ENCODE measurements at regions not wholly inside any gene's neighbourhood (a gene's known extent, or its start where the extent isn't known, plus 50 kb on each side); places are given as distances from the start of the nearest gene placed in this dataset.

DNA sequence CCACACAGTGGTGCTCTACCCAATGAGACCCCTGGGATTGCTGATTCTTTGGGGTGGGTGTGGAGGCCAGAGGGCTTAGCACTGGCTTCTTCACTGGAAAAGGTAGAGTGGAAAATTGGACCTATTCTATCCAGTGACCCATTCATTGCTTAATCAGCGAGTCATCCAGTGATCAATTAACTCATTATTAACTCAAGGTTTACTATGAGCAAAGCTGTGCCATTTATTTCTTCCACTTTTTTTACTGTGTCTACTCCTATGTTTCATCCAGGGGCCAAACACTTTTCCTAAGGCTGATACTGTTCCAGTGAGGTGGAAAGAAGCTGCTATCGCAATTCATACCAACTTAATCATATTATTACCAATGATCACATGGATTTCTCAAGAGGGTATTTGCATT, 363.9 kb downstream of the RPS6KC1 start:
- Mint-ChIP-seq H3K27ac (ENCODE audit: low read depth, unreplicated experiment) (no peak overlapping the region), H3K4me3 (ENCODE audit: unreplicated experiment) (no peak overlapping the region), H3K36me3 (ENCODE audit: insufficient read depth, unreplicated experiment) (no peaks in the 10 kb centered on the region), H3K9me3 (ENCODE audit: unreplicated experiment) (peaks cover 12% of the 10 kb centered on the region), H3K4me1 (ENCODE audit: insufficient read depth, unreplicated experiment) (no peaks in the 10 kb centered on the region), H3K27me3 (ENCODE audit: insufficient read depth, unreplicated experiment) (peaks cover 34% of the 10 kb centered on the region)
- intact Hi-C loops (cut with micrococcal nuclease), result no loop called here
- POLR2A ChIA-PET, result no interaction called here
- DNase-seq (ENCODE audit: unreplicated experiment), result no peak
- no TSS peak for BruUV-seq (replicated peaks)
- TF ChIP-seq, protein P1, sequence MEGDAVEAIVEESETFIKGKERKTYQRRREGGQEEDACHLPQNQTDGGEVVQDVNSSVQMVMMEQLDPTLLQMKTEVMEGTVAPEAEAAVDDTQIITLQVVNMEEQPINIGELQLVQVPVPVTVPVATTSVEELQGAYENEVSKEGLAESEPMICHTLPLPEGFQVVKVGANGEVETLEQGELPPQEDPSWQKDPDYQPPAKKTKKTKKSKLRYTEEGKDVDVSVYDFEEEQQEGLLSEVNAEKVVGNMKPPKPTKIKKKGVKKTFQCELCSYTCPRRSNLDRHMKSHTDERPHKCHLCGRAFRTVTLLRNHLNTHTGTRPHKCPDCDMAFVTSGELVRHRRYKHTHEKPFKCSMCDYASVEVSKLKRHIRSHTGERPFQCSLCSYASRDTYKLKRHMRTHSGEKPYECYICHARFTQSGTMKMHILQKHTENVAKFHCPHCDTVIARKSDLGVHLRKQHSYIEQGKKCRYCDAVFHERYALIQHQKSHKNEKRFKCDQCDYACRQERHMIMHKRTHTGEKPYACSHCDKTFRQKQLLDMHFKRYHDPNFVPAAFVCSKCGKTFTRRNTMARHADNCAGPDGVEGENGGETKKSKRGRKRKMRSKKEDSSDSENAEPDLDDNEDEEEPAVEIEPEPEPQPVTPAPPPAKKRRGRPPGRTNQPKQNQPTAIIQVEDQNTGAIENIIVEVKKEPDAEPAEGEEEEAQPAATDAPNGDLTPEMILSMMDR (IDR thresholded peaks at IDR 0.05; ENCODE audit: unreplicated experiment), result no peak
- CTCF ChIA-PET, result interaction anchor here (0.6 to 1.9 kb wide), 4 partner anchors 25 to 709 kb away, joined by 3 to 6 read pairs (median 3); no protein-coding TSS in a partner anchor

DNA sequence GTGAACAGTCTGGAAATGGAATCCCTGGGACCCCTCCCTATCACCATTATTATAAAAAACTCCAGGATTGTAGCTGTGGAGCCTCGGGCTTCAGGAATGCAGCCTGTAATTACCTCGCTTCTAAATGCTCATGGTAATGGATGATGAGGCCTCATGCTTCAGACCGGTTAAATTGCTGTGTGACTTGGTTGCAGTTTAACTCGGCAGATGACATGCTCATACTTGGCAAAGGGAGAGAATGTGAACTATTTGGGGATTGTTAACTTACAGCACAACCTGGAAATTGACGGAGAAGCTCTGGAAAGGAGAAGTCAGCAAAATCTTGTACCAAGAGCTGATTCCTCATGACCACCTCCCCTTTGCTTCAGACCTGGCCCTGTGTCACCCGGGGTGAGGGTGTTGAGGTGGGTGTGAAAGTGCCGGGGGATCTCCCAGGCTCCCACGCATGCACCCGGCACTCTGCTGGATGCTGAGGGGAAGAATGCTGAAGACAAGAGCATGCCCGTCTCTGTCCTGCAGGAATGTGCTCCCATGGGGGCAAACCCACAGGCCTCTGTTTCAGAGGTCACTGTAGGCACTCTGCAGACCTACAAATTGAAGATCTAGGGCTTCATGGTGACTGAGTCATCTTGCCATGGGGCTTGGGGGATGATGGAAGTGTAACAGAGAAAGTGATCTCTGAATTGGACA, 364.8 kb downstream of the RPS6KC1 start:
- no peak overlapping the region for H3K4me3 Mint-ChIP-seq (ENCODE audit: unreplicated experiment)
- ChIA-PET CTCF (interaction anchor here (0.6 to 1.9 kb wide), 5 partner anchors 24 to 939 kb away, joined by 3 to 6 read pairs (median 3); no protein-coding TSS in a partner anchor), POLR2A (no interaction called here)
- intact Hi-C loops (cut with micrococcal nuclease), result no loop called here
- peaks cover 2% of the 10 kb centered on the region for H3K9me3 Mint-ChIP-seq (ENCODE audit: unreplicated experiment)
- H3K27ac Mint-ChIP-seq (ENCODE audit: low read depth, unreplicated experiment), result no peak overlapping the region
- H3K27me3 Mint-ChIP-seq (ENCODE audit: insufficient read depth, unreplicated experiment), result peaks cover 29% of the 10 kb centered on the region
- no peak for DNase-seq (ENCODE audit: unreplicated experiment)
- no peaks in the 10 kb centered on the region for H3K4me1 Mint-ChIP-seq (ENCODE audit: insufficient read depth, unreplicated experiment)
- BruUV-seq (replicated peaks), result no TSS peak
- TF ChIP-seq, protein P1 (IDR thresholded peaks at IDR 0.05; ENCODE audit: unreplicated experiment), result no peak
- H3K36me3 Mint-ChIP-seq (ENCODE audit: insufficient read depth, unreplicated experiment), result no peaks in the 10 kb centered on the region

DNA sequence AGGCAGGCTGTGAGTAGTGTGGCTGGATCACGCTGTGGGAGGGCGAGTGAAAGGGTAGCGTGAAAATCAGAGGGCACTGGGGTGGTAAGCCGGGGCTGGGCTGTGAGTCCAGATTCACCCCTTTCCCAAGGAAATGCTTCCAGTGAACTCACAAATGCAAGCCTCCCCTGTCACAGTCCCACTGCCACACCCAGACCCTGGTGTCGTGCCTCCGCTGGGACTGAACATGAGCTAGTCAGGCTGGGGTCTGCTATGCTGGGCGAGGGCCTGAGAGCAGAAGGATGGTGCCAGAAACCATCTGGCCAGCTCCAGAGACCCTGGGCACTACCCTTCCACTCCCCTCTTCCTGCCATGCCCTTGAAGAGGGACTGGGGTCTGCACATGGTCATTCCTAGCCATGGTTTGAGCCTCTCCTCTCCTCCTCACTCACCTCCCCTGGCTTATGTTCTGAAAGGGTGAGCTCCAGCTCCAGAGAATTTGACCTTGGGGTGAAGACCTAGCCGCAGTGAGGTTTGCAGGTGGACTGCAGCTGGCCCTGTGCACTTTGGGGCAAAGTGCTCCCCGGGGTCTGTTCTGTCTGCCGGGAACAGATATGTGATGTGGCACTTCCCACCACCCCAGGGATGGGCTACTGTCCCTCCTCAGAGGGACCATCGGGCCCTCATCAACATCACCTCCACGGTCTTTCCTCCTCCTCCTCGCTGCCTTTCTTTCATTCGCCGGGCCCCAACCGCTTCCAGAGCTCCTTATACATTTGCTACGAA, 365.6 kb downstream of the RPS6KC1 start:
- Mint-ChIP-seq H3K27me3 (ENCODE audit: insufficient read depth, unreplicated experiment) (peaks cover 25% of the 10 kb centered on the region), H3K27ac (ENCODE audit: low read depth, unreplicated experiment) (no peak overlapping the region), H3K36me3 (ENCODE audit: insufficient read depth, unreplicated experiment) (no peaks in the 10 kb centered on the region), H3K4me1 (ENCODE audit: insufficient read depth, unreplicated experiment) (no peaks in the 10 kb centered on the region), H3K4me3 (ENCODE audit: unreplicated experiment) (no peak overlapping the region), H3K9me3 (ENCODE audit: unreplicated experiment) (no peaks in the 10 kb centered on the region)
- ChIA-PET POLR2A (no interaction called here), CTCF (interaction anchor here (0.6 to 1.9 kb wide), 3 partner anchors 17 to 707 kb away, joined by 3 to 6 read pairs (median 5); no protein-coding TSS in a partner anchor)
- TF ChIP-seq, protein P1 (IDR thresholded peaks at IDR 0.05; ENCODE audit: unreplicated experiment), result no peak
- intact Hi-C loops (cut with micrococcal nuclease), result no loop called here
- no TSS peak for BruUV-seq (replicated peaks)
- DNase-seq (ENCODE audit: unreplicated experiment), result no peak

DNA sequence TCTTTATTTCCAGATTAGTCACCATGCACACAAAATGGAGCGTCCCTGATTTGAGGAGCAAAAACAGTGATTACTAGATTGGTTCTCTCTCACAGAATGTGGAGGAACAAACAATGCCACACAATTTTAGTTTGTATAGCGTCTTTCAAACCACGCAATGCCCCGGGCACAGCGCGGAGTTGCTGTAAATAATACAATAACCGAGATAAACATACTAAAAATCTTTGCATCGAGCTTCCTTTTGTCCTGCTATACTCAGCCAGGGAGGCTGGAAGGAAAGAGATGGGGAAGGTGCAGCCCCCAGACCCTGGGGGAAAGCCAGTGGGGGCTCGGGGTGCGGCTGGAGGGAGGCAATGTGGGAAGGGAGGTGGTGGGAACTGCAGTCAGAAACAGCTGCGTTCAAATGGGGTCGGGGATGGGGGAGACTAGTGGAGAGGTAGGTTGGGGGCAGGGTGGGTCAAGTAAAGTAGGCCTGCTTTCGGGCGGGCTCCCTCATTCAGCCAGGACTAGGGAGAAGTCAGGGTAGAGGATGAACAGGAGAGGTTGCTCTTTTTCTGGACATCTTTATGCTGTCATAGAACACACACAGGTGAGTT, 366.3 kb downstream of the RPS6KC1 start:
- CTCF ChIA-PET, result interaction anchor here (0.6 kb wide), 1 partner anchor 18 kb away, joined by 5 read pairs; no protein-coding TSS in a partner anchor
- no TSS peak for BruUV-seq (replicated peaks)
- H3K9me3 Mint-ChIP-seq (ENCODE audit: unreplicated experiment), result no peaks in the 10 kb centered on the region

More for the DNA sequence above, 366.3 kb downstream of the RPS6KC1 start:
- DNase-seq (ENCODE audit: unreplicated experiment), result no peak
- Mint-ChIP-seq H3K27me3 (ENCODE audit: insufficient read depth, unreplicated experiment) (peaks cover 32% of the 10 kb centered on the region), H3K4me3 (ENCODE audit: unreplicated experiment) (no peak overlapping the region), H3K36me3 (ENCODE audit: insufficient read depth, unreplicated experiment) (no peaks in the 10 kb centered on the region), H3K4me1 (ENCODE audit: insufficient read depth, unreplicated experiment) (no peaks in the 10 kb centered on the region), H3K27ac (ENCODE audit: low read depth, unreplicated experiment) (no peak overlapping the region)
- TF ChIP-seq, protein P1 (IDR thresholded peaks at IDR 0.05; ENCODE audit: unreplicated experiment), result no peak
- POLR2A ChIA-PET, result no interaction called here
- intact Hi-C loops (cut with micrococcal nuclease), result no loop called here

Data from MCF 10A (cell line).